ENCODE measurements at regions not wholly inside any gene's neighbourhood (a gene's known extent, or its start where the extent isn't known, plus 50 kb on each side); places are given as distances from the start of the nearest gene placed in this dataset.
"Not testable (repeated sequence)": the region's sequence is repeated elsewhere in the genome, so short reads cannot be mapped to it uniquely, and the experiment has no call there.

DNA sequence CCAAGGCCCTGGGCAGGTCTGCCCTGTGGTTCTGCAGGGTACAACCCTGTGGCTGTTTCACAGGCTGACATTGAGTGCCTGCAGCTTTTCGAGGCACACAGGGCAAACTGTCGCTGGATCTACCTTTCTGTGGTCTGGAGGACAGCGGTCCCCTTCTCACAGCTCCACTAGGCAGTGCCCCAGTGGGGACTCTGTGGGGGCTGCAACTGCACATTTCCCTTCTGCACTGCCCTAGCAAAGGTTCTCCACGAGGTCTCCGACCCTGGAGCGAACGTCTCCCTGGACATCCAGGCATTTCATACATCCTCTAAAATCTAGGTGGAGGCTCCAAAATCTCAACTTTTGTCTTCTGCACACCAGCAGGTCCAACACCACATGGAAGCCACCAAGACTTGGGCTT is 1645.2 kb upstream of the CDH6 start:
- no peak for DNase-seq

DNA sequence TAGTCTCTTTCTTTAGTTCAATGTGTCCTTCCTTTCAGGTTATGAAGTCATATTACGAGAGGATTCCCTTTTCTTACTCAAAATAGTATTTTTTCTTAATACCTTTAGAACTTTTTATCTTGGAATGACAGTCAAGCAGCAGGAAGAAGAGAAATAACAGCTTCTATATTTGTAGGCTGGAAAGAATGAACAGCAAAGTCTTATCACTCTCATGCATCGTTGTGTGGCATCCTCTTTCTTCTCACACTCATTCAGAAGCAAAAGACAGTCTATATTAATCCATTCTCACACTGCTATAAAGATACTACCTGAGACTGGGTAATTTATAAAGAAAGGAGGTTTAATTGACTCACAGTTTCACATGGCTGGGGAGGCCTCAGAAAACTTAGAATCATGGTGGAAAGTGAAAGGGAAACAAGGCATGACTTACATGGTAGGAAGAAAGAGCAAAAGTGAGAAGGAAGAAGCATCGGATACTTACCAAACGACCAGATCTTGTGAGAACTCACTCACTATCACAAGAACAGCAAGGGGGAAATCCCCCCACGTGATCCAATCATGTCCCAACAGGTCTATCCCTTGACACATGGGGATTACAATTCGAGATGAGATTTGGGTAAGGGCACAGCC is 1646.1 kb upstream of the CDH6 start:
- no peak for DNase-seq

DNA sequence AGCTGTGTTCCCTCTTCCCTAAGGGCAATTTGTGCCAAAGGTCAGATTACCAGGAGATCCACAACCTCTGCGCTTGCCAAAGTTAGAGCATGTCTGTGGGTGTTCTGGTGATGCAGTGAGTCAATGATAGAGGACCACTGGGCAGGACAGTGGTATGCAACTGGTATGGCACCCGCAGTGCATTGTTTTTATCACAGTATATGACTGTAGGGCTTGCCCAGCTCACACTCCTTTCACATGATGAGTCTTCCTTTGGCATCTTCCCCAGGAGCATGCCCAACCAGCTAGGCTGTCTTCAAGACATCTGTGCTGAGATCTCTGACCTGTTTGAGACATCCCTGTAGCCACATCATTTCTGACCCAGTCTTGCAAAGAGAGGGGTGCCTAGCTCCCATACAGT is 1650.0 kb upstream of the CDH6 start:
- DNase-seq = no peak

DNA sequence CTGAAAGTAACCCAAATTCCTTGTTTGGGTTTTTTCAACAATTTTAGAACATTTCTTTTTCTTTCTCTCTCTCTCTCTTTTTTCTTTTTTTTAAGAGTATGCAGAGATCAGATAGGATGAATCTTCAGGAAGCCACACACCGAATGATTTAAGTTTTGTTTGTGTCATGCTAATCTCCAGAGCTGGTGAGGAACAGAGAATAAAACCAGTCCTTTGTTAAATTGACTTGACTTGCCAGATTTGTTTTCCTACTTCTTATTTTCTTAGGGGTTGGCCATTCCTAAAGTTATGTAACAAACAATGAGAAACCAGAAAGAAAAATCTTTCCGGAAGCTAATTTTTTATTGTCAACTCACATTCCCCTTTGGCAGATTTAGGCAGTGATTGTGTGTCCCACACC is 1669.3 kb upstream of the CDH6 start:
- no peak for DNase-seq

DNA sequence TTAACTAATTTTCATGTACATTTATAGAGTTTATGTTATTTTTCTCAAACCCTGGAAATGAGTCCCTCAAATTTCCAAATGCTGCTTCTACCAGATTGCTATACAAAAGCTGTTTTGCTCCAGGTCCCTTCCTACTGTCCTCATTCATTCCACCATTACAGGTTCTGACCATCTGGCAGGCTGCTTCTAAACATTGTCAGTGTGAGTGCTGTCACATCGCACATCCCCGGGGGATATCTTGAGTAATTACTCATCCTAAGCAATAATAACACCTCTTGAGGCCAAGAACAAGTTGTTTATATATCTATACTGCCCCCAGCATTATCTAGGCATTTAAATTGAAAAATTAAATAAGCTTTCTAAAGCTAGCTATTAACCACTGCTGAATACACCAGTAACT is 1675.3 kb upstream of the CDH6 start:
- no peak for DNase-seq

- DNase-seq = no peak
Measured at GRCh38 chr5:29516224-29516623, 1677.3 kb upstream of the CDH6 start.

- DNase-seq = no peak
Measured at GRCh38 chr5:29508131-29508530, 1685.4 kb upstream of the CDH6 start.

GRCh38 chr5:29504411-29504810 is 1689.1 kb upstream of the CDH6 start:
- no peak for DNase-seq

DNA sequence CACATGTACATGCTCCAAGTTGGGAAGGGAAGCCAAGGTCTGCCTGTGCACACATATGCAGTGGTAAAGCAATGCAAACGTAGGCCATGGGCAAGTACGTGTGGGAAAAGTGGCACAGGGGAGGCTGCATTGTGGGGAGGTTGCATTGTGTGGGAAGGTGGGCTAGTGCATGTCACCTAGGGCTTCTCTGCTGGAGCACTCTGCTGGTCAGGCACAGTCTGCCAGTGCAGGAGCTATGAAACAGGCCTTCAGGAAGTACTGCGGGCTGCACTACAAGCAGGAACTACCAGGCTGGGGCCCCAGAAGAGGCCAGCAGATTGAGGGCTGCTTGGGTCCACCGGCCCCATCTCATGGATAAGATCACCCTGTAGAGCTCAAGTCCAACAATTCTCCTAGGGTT is 1694.6 kb upstream of the CDH6 start:
- no peak for DNase-seq

GRCh38 chr5:29498412-29498811 is 1695.1 kb upstream of the CDH6 start:
- no peak for DNase-seq

DNA sequence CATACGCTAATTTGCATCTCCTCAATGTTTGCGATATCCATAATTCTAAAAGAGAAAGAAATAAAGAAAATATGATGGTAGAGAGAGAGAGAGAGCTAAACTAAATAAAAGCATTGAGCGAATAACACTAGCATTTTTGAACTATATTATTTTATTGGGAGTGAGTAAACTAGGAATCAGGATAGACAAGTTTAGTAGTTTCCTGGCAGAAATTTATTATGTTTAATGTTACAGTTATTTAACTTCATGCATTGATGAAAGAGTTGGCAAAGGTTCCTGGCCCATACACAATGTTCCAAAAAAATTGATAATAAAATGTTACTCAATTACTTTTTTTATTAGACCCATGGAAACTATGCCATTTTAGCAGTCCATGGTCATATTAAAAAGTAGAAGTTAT is 1708.2 kb upstream of the CDH6 start:
- no peak for DNase-seq

GRCh38 chr5:29469581-29469980 is 1723.9 kb upstream of the CDH6 start:
- no peak for DNase-seq

- DNase-seq = no peak
Measured at GRCh38 chr5:29462241-29462640, 1731.2 kb upstream of the CDH6 start.

DNA sequence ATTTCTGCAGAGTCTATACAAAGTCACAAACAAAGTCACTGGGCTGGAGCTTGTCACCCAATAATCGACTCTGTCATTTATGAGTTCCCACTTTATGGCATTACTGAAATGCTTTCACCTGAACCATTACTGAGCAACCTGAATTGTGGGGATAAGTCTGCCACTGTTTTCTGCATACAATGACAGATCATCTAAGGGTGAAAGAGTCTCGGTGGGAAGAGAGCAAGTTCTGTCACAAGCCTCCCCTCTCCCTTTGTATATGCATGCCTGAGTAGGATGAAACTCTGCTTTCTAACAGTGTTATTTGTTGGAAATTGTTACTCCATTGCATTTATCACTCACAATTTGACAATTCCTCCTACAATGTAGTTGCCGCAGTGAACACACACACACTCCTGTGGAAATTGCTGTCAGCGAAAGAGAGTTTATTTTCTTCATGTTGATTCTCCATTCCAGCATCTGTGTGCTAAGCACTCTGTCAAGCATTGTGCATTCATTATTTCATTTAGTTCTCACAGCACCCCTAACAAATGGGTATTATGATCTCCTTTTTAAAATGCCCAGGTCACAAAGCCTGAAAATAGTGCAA is 1732.4 kb upstream of the CDH6 start:
- DNase-seq = no peak

DNA sequence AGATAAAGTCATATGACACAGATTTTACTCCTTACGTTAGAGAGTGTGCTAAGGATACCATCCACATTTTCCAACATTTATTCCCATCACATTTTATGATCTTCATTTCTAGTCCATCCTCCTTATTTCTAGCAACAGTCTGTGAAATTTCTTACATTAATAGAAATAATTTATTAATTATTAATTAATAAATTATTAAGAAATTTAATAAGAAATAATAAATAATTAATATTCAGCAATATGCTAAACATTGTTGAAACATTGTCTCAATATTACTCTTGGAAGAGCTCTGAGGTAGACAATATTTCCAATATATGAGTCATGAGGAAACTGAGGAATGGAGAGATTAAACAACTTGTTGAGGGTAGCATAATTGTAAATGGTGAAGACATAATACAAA is 1742.5 kb upstream of the CDH6 start:
- DNase-seq = not testable (repeated sequence)

GRCh38 chr5:29414681-29415080 is 1778.8 kb upstream of the CDH6 start:
- no peak for DNase-seq

- DNase-seq = no peak
Measured at GRCh38 chr5:29412979-29413378, 1780.5 kb upstream of the CDH6 start.

DNA sequence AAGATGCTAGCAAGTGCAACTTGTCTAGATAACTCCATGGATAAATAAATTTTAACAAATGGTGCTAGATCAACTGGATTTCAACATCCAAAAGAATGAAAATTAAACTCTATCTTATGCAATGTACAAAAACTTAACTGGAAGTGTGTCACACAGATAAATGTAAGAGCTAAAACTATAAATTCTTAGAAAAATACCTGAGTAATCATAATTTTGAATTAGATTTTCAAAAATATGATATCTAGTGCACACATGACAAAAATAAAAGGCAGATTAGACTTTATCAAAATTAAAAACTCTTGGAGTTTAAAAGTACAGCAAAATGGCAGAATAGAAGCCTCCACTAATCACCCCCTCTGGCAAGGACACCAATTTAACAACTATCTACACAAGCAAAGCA is 1791.2 kb upstream of the CDH6 start:
- DNase-seq = no peak

DNA sequence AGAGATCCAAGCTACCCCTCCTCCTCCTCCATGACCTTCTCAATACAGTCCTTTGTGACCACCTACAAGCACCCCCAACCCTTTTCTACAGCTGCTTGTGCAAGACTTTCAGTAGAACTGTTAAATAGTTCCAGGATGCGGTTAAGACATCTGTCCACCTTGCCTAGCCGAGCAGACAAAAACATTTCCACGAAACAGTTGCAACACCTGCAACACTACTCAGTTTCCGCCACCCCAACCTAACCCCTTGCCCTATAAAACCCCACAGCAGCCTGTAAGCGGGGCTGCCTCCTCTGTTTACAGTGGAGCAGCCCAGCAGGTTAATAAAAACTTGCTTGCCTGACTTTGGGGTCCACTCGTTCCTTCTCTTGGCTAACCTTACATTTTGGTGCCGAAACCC is 1803.5 kb upstream of the CDH6 start:
- DNase-seq = no peak

DNA sequence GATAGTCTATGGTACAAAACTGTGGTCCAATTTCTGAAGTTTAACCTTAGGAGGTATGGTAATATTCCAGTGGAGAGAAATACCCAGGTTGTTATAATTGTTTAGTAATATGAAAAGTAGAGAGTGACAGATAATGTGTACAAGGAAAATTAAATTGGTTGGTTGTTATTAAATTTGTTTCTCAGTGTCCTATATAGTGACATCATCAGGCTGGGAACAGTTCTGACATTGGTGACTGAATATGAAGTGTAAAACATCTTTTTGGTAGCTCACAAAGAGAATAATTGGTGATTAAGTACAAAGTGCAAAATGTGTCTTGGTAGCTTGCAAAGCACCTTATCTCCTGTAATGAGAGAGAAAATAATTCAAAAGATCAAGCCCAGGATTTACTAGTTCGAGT is 1806.1 kb upstream of the CDH6 start:
- no peak for DNase-seq

GRCh38 chr5:29382780-29383179 is 1810.7 kb upstream of the CDH6 start:
- no peak for DNase-seq

DNA sequence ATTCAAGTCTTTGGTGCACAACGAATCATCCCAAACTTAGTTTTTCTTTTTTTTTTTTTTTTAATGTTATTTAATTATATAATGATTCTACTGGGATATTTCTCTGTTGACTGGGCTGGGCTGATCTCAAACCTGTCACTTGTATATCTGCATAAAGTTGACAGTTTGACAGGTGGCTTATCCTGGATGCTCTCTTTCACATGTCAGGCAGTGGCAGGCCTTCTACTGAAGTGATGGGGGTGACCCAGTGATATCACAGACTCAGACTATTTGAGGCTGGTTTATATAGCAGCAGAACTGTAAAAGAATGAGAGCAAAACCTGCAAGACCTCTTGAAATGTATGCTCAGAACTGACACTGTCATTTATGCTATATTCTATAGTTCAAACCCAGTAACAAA is 1813.5 kb upstream of the CDH6 start:
- DNase-seq = no peak

GRCh38 chr5:29379619-29380018 is 1813.9 kb upstream of the CDH6 start:
- peak; percentile 0 for DNase-seq

- no peak for DNase-seq
Measured at GRCh38 chr5:29378104-29378503, 1815.4 kb upstream of the CDH6 start.

DNA sequence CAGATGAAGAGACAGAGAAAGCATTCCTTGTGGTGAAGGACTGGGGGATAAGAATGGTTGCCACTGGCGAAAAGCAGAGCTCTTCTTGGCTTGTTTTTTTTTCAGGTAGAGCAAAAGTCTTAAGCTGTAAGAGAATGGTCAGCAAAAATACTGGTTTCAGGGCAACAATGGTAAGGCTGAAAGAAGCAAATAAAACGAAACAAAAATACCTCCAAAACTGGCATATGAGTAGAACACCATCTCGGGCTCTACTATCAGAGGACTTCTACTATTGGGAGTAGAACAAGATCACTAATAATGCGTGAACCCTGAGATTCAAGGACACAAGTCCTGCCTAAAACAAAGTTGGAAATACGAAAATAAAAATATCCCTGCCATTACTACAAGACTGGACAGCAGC is 1823.2 kb upstream of the CDH6 start:
- no peak for DNase-seq
